ENCODE measurements at regions not wholly inside any gene's neighbourhood (a gene's known extent, or its start where the extent isn't known, plus 50 kb on each side); places are given as distances from the start of the nearest gene placed in this dataset.

DNA sequence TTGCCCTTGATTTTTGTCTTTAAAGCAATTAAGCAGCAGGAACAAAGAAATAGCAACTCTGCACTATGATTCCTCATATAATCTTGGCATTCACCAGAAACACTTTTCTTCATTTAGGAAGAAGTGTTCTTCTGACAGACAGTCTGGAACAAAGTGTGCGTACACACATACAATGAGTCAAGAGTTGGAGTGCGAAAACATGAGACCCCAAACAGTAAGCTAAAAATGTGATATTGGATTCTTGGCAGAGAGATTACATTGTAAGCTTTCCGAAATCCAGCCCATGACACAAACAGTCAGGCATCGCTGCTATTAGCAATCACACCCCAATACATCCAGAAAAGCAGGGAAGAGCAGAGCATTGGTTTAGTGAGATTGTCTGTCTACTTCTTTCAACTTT lies 306.7 kb upstream of the TBC1D5 start:
- H3K9me3 ChIP-seq (ENCODE audit: low read depth, low read length) = peaks cover under 1% of the 10 kb centered on the region
- no peaks in the 10 kb centered on the region for H3K4me1 ChIP-seq (ENCODE audit: insufficient read depth, low read length)
- no peaks in the 10 kb centered on the region for H3K27me3 ChIP-seq (ENCODE audit: insufficient read depth, low read length)
- no peak overlapping the region for H3K4me3 ChIP-seq (ENCODE audit: low read length)

GRCh38 chr3:18047052-18047451 lies 304.6 kb upstream of the TBC1D5 start:
- no peaks in the 10 kb centered on the region for H3K27me3 ChIP-seq (ENCODE audit: insufficient read depth, low read length)
- no peaks in the 10 kb centered on the region for H3K9me3 ChIP-seq (ENCODE audit: low read depth, low read length)
- H3K4me1 ChIP-seq (ENCODE audit: insufficient read depth, low read length) = no peaks in the 10 kb centered on the region
- no peak overlapping the region for H3K4me3 ChIP-seq (ENCODE audit: low read length)

GRCh38 chr3:18046131-18046915 lies 303.9 kb upstream of the TBC1D5 start:
- H3K4me3 ChIP-seq (ENCODE audit: low read length) = no peak overlapping the region
- no peaks in the 10 kb centered on the region for H3K9me3 ChIP-seq (ENCODE audit: low read depth, low read length)
- no peaks in the 10 kb centered on the region for H3K4me1 ChIP-seq (ENCODE audit: insufficient read depth, low read length)
- no peaks in the 10 kb centered on the region for H3K27me3 ChIP-seq (ENCODE audit: insufficient read depth, low read length)

- Histone ChIP-seq H3K4me3 (ENCODE audit: low read length) (no peak overlapping the region), H3K4me1 (ENCODE audit: insufficient read depth, low read length) (no peaks in the 10 kb centered on the region), H3K27me3 (ENCODE audit: insufficient read depth, low read length) (no peaks in the 10 kb centered on the region), H3K9me3 (ENCODE audit: low read depth, low read length) (no peaks in the 10 kb centered on the region)
Measured at GRCh38 chr3:18044971-18045880, 302.8 kb upstream of the TBC1D5 start.

DNA sequence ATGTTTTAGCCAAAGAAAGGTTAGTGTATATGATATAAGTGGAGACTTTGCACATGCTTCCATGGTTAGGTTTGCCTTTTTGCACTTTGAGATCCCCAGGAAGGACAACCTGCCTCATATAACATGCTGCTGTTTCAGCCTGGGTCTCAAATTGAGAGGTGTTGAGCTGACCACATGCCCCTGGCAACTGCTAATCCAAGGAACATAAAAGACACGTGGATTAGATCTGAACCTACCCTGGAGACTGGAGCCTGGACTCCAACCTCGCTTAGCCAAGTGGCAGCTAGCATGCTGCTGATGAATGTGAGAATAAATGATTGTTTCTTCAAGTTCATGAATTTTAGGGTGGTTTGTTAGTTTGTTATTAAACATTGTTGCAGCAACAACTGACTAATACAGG lies 301.8 kb upstream of the TBC1D5 start:
- H3K4me3 ChIP-seq (ENCODE audit: low read length) = no peak overlapping the region
- H3K9me3 ChIP-seq (ENCODE audit: low read depth, low read length) = no peaks in the 10 kb centered on the region
- H3K27me3 ChIP-seq (ENCODE audit: insufficient read depth, low read length) = no peaks in the 10 kb centered on the region
- H3K4me1 ChIP-seq (ENCODE audit: insufficient read depth, low read length) = no peaks in the 10 kb centered on the region

GRCh38 chr3:18036450-18036815 lies 294.0 kb upstream of the TBC1D5 start:
- no peaks in the 10 kb centered on the region for H3K27me3 ChIP-seq (ENCODE audit: insufficient read depth, low read length)
- H3K4me1 ChIP-seq (ENCODE audit: insufficient read depth, low read length) = no peaks in the 10 kb centered on the region
- H3K4me3 ChIP-seq (ENCODE audit: low read length) = no peak overlapping the region
- no peaks in the 10 kb centered on the region for H3K9me3 ChIP-seq (ENCODE audit: low read depth, low read length)

DNA sequence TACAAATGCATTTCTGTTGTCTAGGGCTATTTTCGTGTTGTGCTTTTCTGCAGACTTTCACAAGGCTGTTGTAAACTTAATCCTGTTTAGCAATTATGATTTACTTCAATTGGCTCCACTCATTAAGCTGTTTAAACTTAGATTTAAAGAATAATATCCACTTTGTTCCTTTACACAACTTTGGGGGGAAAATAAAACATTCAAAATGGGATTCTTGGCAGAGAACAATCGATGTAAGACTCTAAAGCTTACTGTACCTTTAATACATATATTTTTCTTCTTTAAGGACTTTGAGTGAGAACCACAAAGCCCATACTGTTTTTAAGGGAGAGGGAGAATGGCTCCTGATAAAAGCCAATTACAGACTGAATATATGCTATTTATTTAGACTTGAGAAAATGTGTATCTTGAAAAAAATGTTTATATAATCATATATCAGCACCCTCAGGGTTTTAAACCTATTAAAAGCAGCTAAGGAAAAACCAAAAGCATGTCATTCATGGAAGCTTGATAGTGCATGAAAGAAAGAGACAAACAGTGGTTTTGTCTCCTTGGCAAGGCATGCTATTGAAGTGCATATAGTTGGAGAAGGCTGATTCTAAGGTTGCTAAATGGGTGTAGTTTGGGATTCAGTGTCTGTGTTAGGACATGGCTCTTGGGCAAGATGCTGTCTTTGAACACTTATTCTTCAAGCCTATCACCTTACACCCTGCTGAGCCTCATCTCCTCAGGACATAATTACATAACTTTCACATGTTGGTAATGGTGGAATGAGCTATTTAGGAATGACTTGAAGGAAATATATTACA lies 293.4 kb upstream of the TBC1D5 start:
- Histone ChIP-seq H3K4me1 (ENCODE audit: insufficient read depth, low read length) (no peaks in the 10 kb centered on the region), H3K9me3 (ENCODE audit: low read depth, low read length) (no peaks in the 10 kb centered on the region), H3K4me3 (ENCODE audit: low read length) (no peak overlapping the region), H3K27me3 (ENCODE audit: insufficient read depth, low read length) (no peaks in the 10 kb centered on the region)

DNA sequence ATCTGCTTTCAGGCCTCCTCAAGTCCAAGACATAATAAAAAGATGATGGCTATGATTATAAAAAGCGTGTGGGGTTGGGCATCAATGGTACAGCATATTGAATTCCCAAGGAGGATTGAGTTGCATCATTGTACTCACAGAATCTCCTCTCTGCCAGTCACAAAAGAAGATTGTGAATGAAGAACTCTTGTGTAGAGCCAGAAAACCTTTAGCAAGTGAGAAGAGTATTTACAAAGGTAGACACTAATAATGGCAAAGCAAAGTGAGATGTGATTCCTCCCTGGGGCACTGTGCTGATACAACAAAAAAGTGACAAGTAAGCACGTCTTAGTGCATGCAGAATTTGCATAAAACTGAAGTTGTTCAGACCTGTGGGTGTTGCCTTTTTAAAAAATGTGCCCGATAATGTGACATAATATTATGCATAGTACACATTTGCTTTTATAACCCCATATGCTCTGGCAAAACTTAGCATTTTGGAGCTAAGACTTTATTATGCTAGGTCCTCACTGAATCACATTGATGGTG lies 291.2 kb upstream of the TBC1D5 start:
- no peaks in the 10 kb centered on the region for H3K27me3 ChIP-seq (ENCODE audit: insufficient read depth, low read length)
- H3K4me1 ChIP-seq (ENCODE audit: insufficient read depth, low read length) = no peaks in the 10 kb centered on the region
- H3K4me3 ChIP-seq (ENCODE audit: low read length) = no peak overlapping the region
- no peaks in the 10 kb centered on the region for H3K9me3 ChIP-seq (ENCODE audit: low read depth, low read length)

DNA sequence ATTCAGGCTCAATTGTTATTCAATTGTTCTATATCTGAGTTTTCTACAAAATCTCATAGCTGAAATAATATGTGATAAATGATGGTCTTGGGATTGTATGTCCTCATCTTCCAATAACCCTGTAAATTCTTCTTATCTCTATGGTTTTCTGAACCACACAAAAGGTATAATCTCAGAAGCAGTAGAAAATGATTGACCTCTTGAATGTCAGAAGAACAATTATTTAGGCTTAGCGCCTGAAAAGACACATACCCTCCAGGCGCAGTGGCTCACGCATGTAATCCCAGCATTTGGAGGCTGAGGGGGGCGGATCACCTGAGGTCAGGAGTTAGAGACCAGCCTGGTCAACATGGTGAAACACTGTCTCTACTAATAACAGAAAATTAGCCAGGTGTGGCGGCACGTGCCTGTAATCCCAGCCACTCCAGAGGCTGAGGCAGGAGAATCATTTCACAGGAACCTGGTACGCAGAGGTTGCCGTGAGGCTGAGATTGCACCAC lies 288.0 kb upstream of the TBC1D5 start:
- no peak overlapping the region for H3K4me3 ChIP-seq (ENCODE audit: low read length)
- no peaks in the 10 kb centered on the region for H3K9me3 ChIP-seq (ENCODE audit: low read depth, low read length)
- no peaks in the 10 kb centered on the region for H3K4me1 ChIP-seq (ENCODE audit: insufficient read depth, low read length)
- no peaks in the 10 kb centered on the region for H3K27me3 ChIP-seq (ENCODE audit: insufficient read depth, low read length)

GRCh38 chr3:18027161-18027939 lies 284.9 kb upstream of the TBC1D5 start:
- H3K4me1 ChIP-seq (ENCODE audit: insufficient read depth, low read length) = no peaks in the 10 kb centered on the region
- no peak overlapping the region for H3K4me3 ChIP-seq (ENCODE audit: low read length)
- H3K27me3 ChIP-seq (ENCODE audit: insufficient read depth, low read length) = no peaks in the 10 kb centered on the region
- H3K9me3 ChIP-seq (ENCODE audit: low read depth, low read length) = no peaks in the 10 kb centered on the region

DNA sequence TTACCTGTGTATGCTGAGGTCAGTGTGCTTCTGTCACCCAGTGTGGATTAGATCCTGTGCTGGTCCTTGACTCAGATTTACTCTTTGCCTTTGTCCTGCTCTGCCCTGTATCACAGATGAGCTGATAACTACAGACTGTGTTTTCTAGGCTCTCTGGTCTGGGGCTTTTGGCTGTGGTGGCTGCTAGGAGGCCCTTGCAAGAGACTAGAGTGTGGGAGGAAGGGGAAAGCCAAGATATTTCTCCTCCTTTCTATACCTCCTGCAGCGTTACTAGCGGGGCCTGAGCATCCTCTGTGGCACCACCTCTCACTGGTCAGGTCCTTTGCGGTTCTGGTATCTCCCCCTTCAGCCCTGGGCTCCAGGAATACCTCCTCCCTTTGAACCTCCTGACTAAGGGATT lies 282.3 kb upstream of the TBC1D5 start:
- Histone ChIP-seq H3K4me1 (ENCODE audit: insufficient read depth, low read length) (no peaks in the 10 kb centered on the region), H3K4me3 (ENCODE audit: low read length) (no peak overlapping the region), H3K27me3 (ENCODE audit: insufficient read depth, low read length) (no peaks in the 10 kb centered on the region)

DNA sequence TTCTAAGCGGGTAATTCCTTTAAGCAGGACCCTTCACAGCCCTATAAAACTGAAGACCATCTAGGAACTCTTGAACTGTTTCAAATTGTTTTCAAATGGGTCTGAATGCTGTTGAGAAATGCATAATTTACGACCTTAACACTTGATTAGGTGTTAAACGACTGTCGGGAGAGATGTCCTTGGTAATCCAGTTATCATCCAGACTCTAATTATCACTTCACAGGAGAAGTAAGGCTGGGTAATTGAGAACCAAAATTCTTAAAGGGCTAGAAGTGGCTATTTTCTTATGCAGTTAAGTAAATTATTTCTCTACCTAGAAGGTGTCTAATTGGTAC lies 276.7 kb upstream of the TBC1D5 start:
- Histone ChIP-seq H3K27me3 (ENCODE audit: insufficient read depth, low read length) (no peaks in the 10 kb centered on the region), H3K4me3 (ENCODE audit: low read length) (no peak overlapping the region), H3K4me1 (ENCODE audit: insufficient read depth, low read length) (no peaks in the 10 kb centered on the region), H3K9me3 (ENCODE audit: low read depth, low read length) (no peaks in the 10 kb centered on the region)

More for the DNA sequence above, 282.3 kb upstream of the TBC1D5 start:
- no peaks in the 10 kb centered on the region for H3K9me3 ChIP-seq (ENCODE audit: low read depth, low read length)

- Histone ChIP-seq H3K4me3 (ENCODE audit: low read length) (no peak overlapping the region), H3K9me3 (ENCODE audit: low read depth, low read length) (no peaks in the 10 kb centered on the region), H3K27me3 (ENCODE audit: insufficient read depth, low read length) (no peaks in the 10 kb centered on the region), H3K4me1 (ENCODE audit: insufficient read depth, low read length) (no peaks in the 10 kb centered on the region)
Measured at GRCh38 chr3:18018491-18019160, 276.2 kb upstream of the TBC1D5 start.

GRCh38 chr3:18016366-18016765 lies 273.9 kb upstream of the TBC1D5 start:
- Histone ChIP-seq H3K27me3 (ENCODE audit: insufficient read depth, low read length) (no peaks in the 10 kb centered on the region), H3K9me3 (ENCODE audit: low read depth, low read length) (no peaks in the 10 kb centered on the region), H3K4me1 (ENCODE audit: insufficient read depth, low read length) (no peaks in the 10 kb centered on the region), H3K4me3 (ENCODE audit: low read length) (no peak overlapping the region)
